Astrocyte of the cerebellum (primary cell): ENCODE measurements at regions not wholly inside any gene's neighbourhood (a gene's known extent, or its start where the extent isn't known, plus 50 kb on each side); places are given as distances from the start of the nearest gene placed in this dataset.

Source experiments
- DNase-seq: peaks from one replicate; pipeline ENCODE4 v3.0.0-alpha.2; 2011; ENCODE audit warnings: low read depth
- H3K4me3 ChIP-seq: 2 replicates; pipeline ENCODE4 v1.5.1; 2011; ENCODE audit warnings: mild to moderate bottlenecking, low read depth, low read length, moderate library complexity
- CTCF ChIP-seq: IDR thresholded peaks from 2 replicates; pipeline ENCODE4 v1.5.1; 2012; ENCODE audit warnings: low read length, low read depth, moderate library complexity, mild to moderate bottlenecking; ENCODE audit errors: missing control alignments
- in situ Hi-C: cut with HindIII; loops from 2 replicates; pipeline ENCODE4 v1.10.0; 2017; ENCODE audit warnings: low sequenced_read_pairs

- in situ Hi-C loops = no loop called here
- TF ChIP-seq CTCF = no peak
- DNase-seq = no peak
- no peak overlapping the region for H3K4me3 ChIP-seq
Observed at GRCh38 chr4:32043248-32043633, 1323.1 kb downstream of the PCDH7 start.

- no peak overlapping the region for H3K4me3 ChIP-seq
- DNase-seq = no peak
- in situ Hi-C loops = no loop called here
- TF ChIP-seq CTCF = no peak
Observed at GRCh38 chr4:32061916-32062315, 1341.7 kb downstream of the PCDH7 start.

GRCh38 chr4:32073542-32073941, 1353.4 kb downstream of the PCDH7 start:
- no peak for TF ChIP-seq CTCF
- DNase-seq = no peak
- no peak overlapping the region for H3K4me3 ChIP-seq
- in situ Hi-C loops = no loop called here

- TF ChIP-seq CTCF = no peak
- in situ Hi-C loops = no loop called here
- DNase-seq = no peak
Observed at GRCh38 chr4:32087211-32087610, 1367.0 kb downstream of the PCDH7 start.

GRCh38 chr4:32094987-32095386, 1374.8 kb downstream of the PCDH7 start:
- TF ChIP-seq CTCF = no peak
- in situ Hi-C loops = no loop called here
- no peak for DNase-seq

More at GRCh38 chr4:32087211-32087610, 1367.0 kb downstream of the PCDH7 start:
- H3K4me3 ChIP-seq = no peak overlapping the region

GRCh38 chr4:32102896-32103295, 1382.7 kb downstream of the PCDH7 start:
- TF ChIP-seq CTCF = no peak
- H3K4me3 ChIP-seq = no peak overlapping the region
- in situ Hi-C loops = no loop called here
- no peak for DNase-seq

More at GRCh38 chr4:32094987-32095386, 1374.8 kb downstream of the PCDH7 start:
- no peak overlapping the region for H3K4me3 ChIP-seq

GRCh38 chr4:32106767-32107166, 1386.6 kb downstream of the PCDH7 start:
- in situ Hi-C loops = no loop called here
- TF ChIP-seq CTCF = no peak
- no peak for DNase-seq
- no peak overlapping the region for H3K4me3 ChIP-seq
